Neural cell (in vitro differentiated cells): ENCODE measurements at regions not wholly inside any gene's neighbourhood (a gene's known extent, or its start where the extent isn't known, plus 50 kb on each side); places are given as distances from the start of the nearest gene placed in this dataset.

Experiments
- H2AFZ ChIP-seq: fragments of 200-600, 300-800 bp; sonication (generic), shearing (Covaris generic); 2 replicates; pipeline ENCODE4 v1.6.0; 2014; ENCODE audit warnings: low read depth, mild to moderate bottlenecking, antibody characterized with exemption, low read length, moderate library complexity
- H3F3A ChIP-seq: fragments of 200-600 bp; shearing (Covaris generic); 2 replicates; pipeline ENCODE4 v1.6.1; 2016; ENCODE audit warnings: mild to moderate bottlenecking, moderate library complexity, mixed read lengths, antibody characterized with exemption, low read length; ENCODE audit not compliant: insufficient read depth, poor library complexity, severe bottlenecking
- H3K27ac ChIP-seq: fragments of 200-600, 300-800 bp; sonication (generic), shearing (Covaris generic); 2 replicates; pipeline ENCODE4 v1.5.1; 2014; ENCODE audit warnings: mild to moderate bottlenecking, low read length, moderate library complexity
- H3K27me3 ChIP-seq: fragments of 300-800, 200-600 bp; sonication (generic), shearing (Covaris generic); 2 replicates; pipeline ENCODE4 v1.6.0; 2014; ENCODE audit warnings: mild to moderate bottlenecking, low read depth, low read length, moderate library complexity; ENCODE audit not compliant: insufficient read depth
- H3K36me3 ChIP-seq: fragments of 300-800, 200-600 bp; sonication (generic), shearing (Covaris generic); 2 replicates; pipeline ENCODE4 v1.5.1; 2014; ENCODE audit warnings: mild to moderate bottlenecking, antibody characterized with exemption, low read length, moderate library complexity; ENCODE audit not compliant: insufficient read depth
- H3K4me2 ChIP-seq: fragments of 300-800, 200-600 bp; sonication (generic), shearing (Covaris generic); 2 replicates; pipeline ENCODE4 v1.6.0; 2014; ENCODE audit warnings: mild to moderate bottlenecking, low read length
- H3K4me3 ChIP-seq: fragments of 300-800, 200-600 bp; sonication (generic), shearing (Covaris generic); 2 replicates; pipeline ENCODE4 v1.5.1; 2014; ENCODE audit warnings: mild to moderate bottlenecking, low read length, moderate library complexity
- H3K79me2 ChIP-seq: fragments of 200-600 bp; shearing (Covaris generic); replicated peaks from 2 replicates; pipeline ENCODE4 v1.6.0; 2014; ENCODE audit warnings: mild to moderate bottlenecking, low read length, moderate library complexity; ENCODE audit not compliant: insufficient read depth
- H3K9ac ChIP-seq: fragments of 300-800, 200-600 bp; sonication (generic), shearing (Covaris generic); 2 replicates; pipeline ENCODE4 v1.6.1; 2016; ENCODE audit warnings: mild to moderate bottlenecking, low read length, mixed read lengths
- H3K9me2 ChIP-seq: fragments of 200-600 bp; shearing (Covaris generic); 2 replicates; pipeline ENCODE4 v1.6.1; 2016; ENCODE audit warnings: mild to moderate bottlenecking, low read length, mixed read lengths; ENCODE audit not compliant: insufficient read depth
- H3K9me3 ChIP-seq: fragments of 200-600, 300-800 bp; sonication (generic), shearing (Covaris generic); 2 replicates; pipeline ENCODE4 v1.6.1; 2016; ENCODE audit warnings: mild to moderate bottlenecking, mixed run types, low read length, moderate library complexity, mixed read lengths
- H4K20me1 ChIP-seq: fragments of 200-600 bp; shearing (Covaris generic); 2 replicates; pipeline ENCODE4 v1.6.1; 2016; ENCODE audit warnings: mild to moderate bottlenecking, mixed run types; ENCODE audit not compliant: insufficient read depth
- EP300 ChIP-seq: fragments of 450-650 bp; conservative IDR thresholded peaks from 2 replicates; pipeline ENCODE4 v1.6.1; 2014; ENCODE audit warnings: antibody characterized with exemption, mild to moderate bottlenecking, moderate library complexity; ENCODE audit not compliant: poor library complexity, severe bottlenecking
- EZH2 ChIP-seq: fragments of 200-600, 300-800 bp; shearing (Covaris generic), sonication (generic); IDR thresholded peaks from 2 replicates; pipeline ENCODE4 v1.6.1; 2014; ENCODE audit warnings: antibody characterized with exemption, low read length, borderline replicate concordance, mild to moderate bottlenecking; ENCODE audit not compliant: insufficient read depth, poor library complexity, severe bottlenecking
- MXI1 ChIP-seq: fragments of 450-650 bp; conservative IDR thresholded peaks from 2 replicates; pipeline ENCODE4 v1.6.1; 2014; ENCODE audit warnings: antibody characterized with exemption, mild to moderate bottlenecking; ENCODE audit not compliant: poor library complexity, severe bottlenecking
- POLR2AphosphoS5 ChIP-seq: IDR thresholded peaks from 2 replicates; pipeline ENCODE4 v1.6.1; 2012
- RAD21 ChIP-seq: fragments of 450-650 bp; conservative IDR thresholded peaks from 2 replicates; pipeline ENCODE4 v1.6.1; 2014; ENCODE audit warnings: antibody characterized with exemption, mild to moderate bottlenecking, moderate library complexity
- SMC3 ChIP-seq: fragments of 450-650 bp; conservative IDR thresholded peaks from 2 replicates; pipeline ENCODE4 v1.6.1; 2014; ENCODE audit warnings: antibody characterized with exemption, mild to moderate bottlenecking, moderate library complexity; ENCODE audit not compliant: poor library complexity
- TAF1 ChIP-seq: IDR thresholded peaks from 2 replicates; pipeline ENCODE4 v1.6.1; 2012; ENCODE audit warnings: low read depth
- TF ChIP-seq, protein P1 (sequence below): IDR thresholded peaks from 2 replicates; pipeline ENCODE4 v1.6.1; 2012; ENCODE audit warnings: borderline replicate concordance
- TF ChIP-seq, protein P2 (sequence below): fragments of 450-650 bp; IDR thresholded peaks from 2 replicates; pipeline ENCODE4 v1.5.1; 2014; ENCODE audit warnings: antibody characterized with exemption, mild to moderate bottlenecking, moderate library complexity; ENCODE audit not compliant: poor library complexity, severe bottlenecking

DNA sequence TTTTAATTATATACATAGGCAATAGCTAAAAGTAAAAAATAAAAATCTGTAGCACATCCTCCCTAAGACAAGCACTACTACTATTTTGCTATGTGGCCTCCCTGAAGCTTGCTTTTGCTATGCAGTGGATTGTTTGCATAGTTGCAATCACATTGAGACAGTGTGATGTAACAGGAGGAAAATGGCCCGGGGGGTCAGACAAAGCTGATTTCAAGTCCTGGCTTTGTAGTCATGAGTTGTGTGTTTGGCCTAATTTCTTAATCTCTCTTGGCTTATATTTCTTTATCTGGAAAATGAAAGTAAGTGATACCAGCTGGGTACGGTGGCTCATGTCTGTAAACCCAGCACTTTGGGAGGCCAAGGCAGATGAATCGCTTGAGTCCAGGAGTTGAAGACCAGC lies 166.6 kb downstream of the LHFPL1 start:
- no peak overlapping the region for H3K9ac ChIP-seq
- no peaks in the 10 kb centered on the region for H3K79me2 ChIP-seq
- H3K27ac ChIP-seq = no peak overlapping the region
- no peak overlapping the region for H3K4me2 ChIP-seq
- no peaks in the 10 kb centered on the region for H3K27me3 ChIP-seq
- no peaks in the 10 kb centered on the region for H3K9me3 ChIP-seq
- no peaks in the 10 kb centered on the region for H3K36me3 ChIP-seq
- no peak overlapping the region for H3K4me3 ChIP-seq
- no peaks in the 10 kb centered on the region for H4K20me1 ChIP-seq
- H3K9me2 ChIP-seq = no peaks in the 10 kb centered on the region
- TF ChIP-seq, protein P1, sequence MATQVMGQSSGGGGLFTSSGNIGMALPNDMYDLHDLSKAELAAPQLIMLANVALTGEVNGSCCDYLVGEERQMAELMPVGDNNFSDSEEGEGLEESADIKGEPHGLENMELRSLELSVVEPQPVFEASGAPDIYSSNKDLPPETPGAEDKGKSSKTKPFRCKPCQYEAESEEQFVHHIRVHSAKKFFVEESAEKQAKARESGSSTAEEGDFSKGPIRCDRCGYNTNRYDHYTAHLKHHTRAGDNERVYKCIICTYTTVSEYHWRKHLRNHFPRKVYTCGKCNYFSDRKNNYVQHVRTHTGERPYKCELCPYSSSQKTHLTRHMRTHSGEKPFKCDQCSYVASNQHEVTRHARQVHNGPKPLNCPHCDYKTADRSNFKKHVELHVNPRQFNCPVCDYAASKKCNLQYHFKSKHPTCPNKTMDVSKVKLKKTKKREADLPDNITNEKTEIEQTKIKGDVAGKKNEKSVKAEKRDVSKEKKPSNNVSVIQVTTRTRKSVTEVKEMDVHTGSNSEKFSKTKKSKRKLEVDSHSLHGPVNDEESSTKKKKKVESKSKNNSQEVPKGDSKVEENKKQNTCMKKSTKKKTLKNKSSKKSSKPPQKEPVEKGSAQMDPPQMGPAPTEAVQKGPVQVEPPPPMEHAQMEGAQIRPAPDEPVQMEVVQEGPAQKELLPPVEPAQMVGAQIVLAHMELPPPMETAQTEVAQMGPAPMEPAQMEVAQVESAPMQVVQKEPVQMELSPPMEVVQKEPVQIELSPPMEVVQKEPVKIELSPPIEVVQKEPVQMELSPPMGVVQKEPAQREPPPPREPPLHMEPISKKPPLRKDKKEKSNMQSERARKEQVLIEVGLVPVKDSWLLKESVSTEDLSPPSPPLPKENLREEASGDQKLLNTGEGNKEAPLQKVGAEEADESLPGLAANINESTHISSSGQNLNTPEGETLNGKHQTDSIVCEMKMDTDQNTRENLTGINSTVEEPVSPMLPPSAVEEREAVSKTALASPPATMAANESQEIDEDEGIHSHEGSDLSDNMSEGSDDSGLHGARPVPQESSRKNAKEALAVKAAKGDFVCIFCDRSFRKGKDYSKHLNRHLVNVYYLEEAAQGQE = no peak
- TF ChIP-seq RAD21 = no peak
- TF ChIP-seq MXI1 = no peak
- TF ChIP-seq, protein P2, sequence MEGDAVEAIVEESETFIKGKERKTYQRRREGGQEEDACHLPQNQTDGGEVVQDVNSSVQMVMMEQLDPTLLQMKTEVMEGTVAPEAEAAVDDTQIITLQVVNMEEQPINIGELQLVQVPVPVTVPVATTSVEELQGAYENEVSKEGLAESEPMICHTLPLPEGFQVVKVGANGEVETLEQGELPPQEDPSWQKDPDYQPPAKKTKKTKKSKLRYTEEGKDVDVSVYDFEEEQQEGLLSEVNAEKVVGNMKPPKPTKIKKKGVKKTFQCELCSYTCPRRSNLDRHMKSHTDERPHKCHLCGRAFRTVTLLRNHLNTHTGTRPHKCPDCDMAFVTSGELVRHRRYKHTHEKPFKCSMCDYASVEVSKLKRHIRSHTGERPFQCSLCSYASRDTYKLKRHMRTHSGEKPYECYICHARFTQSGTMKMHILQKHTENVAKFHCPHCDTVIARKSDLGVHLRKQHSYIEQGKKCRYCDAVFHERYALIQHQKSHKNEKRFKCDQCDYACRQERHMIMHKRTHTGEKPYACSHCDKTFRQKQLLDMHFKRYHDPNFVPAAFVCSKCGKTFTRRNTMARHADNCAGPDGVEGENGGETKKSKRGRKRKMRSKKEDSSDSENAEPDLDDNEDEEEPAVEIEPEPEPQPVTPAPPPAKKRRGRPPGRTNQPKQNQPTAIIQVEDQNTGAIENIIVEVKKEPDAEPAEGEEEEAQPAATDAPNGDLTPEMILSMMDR = no peak
- no peak for TF ChIP-seq EZH2
- TF ChIP-seq TAF1 = no peak
- no peak for TF ChIP-seq SMC3
- no peak for TF ChIP-seq EP300
- TF ChIP-seq POLR2AphosphoS5 = no peak
- H2AFZ ChIP-seq = no peak overlapping the region
- H3F3A ChIP-seq = no peaks in the 10 kb centered on the region

DNA sequence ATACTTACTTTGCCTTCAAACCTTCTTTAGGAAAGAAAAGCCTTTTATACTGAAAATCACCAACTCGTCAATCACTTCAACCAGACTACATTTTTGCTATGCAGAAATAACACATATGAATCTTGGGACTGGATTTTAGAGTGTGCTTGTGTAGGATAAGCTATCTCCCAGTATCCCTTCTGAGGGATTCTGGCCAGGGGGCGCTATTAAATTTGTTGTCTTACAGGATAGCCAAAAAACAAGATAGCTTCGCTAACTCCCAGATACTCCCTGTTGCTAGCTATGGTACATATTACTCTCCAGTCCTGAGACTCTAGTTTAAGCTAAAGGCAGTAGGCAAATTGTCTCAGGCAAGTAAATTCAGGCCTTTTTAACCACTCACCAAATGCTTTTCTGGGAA lies 167.2 kb downstream of the LHFPL1 start:
- no peak overlapping the region for H3K4me2 ChIP-seq
- H3K4me3 ChIP-seq = no peak overlapping the region
- no peaks in the 10 kb centered on the region for H3K36me3 ChIP-seq
- H2AFZ ChIP-seq = no peak overlapping the region
- no peaks in the 10 kb centered on the region for H3K79me2 ChIP-seq
- no peak overlapping the region for H3K27ac ChIP-seq
- H3K27me3 ChIP-seq = no peaks in the 10 kb centered on the region
- H4K20me1 ChIP-seq = no peaks in the 10 kb centered on the region
- no peaks in the 10 kb centered on the region for H3K9me3 ChIP-seq
- no peak overlapping the region for H3K9ac ChIP-seq
- no peak for TF ChIP-seq RAD21
- TF ChIP-seq SMC3 = no peak
- no peak for TF ChIP-seq POLR2AphosphoS5
- no peak for TF ChIP-seq TAF1
- no peak for TF ChIP-seq EP300
- TF ChIP-seq EZH2 = no peak
- TF ChIP-seq, protein P1 = no peak
- TF ChIP-seq, protein P2 = no peak
- no peak for TF ChIP-seq MXI1
- no peaks in the 10 kb centered on the region for H3F3A ChIP-seq
- H3K9me2 ChIP-seq = no peaks in the 10 kb centered on the region
